Stimulated activated CD4-positive, alpha-beta T cell treated with anti-CD3 and anti-CD28 coated beads, Interleukin-4, amount 100 ng/mL, for 1 hour (primary cell): ENCODE measurements at regions not wholly inside any gene's neighbourhood (a gene's known extent, or its start where the extent isn't known, plus 50 kb on each side); places are given as distances from the start of the nearest gene placed in this dataset.
"Not testable (repeated sequence)": the region's sequence is repeated elsewhere in the genome, so short reads cannot be mapped to it uniquely, and the experiment has no call there.

Experiments
- DNase-seq: peaks from one replicate; pipeline ENCODE4 v3.0.0-alpha.2; 2020

- no peak for DNase-seq
Measured at GRCh38 chr10:117751259-117751658, 208.7 kb downstream of the EMX2 start.

GRCh38 chr10:117752103-117752502 is 209.6 kb downstream of the EMX2 start:
- DNase-seq = no peak

- DNase-seq = no peak
Measured at GRCh38 chr10:117754770-117755658, 212.5 kb downstream of the EMX2 start.

- no peak for DNase-seq
Measured at GRCh38 chr10:117755659-117756014, 213.1 kb downstream of the EMX2 start.

- DNase-seq = no peak
Measured at GRCh38 chr10:117757086-117757720, 214.7 kb downstream of the EMX2 start.

- DNase-seq = no peak
Measured at GRCh38 chr10:117759266-117759665, 216.7 kb downstream of the EMX2 start.

GRCh38 chr10:117761695-117762094 is 219.1 kb downstream of the EMX2 start:
- DNase-seq = no peak

GRCh38 chr10:117762126-117762818 is 219.7 kb downstream of the EMX2 start:
- no peak for DNase-seq

GRCh38 chr10:117762819-117763172 is 220.2 kb downstream of the EMX2 start:
- no peak for DNase-seq

- no peak for DNase-seq
Measured at GRCh38 chr10:117763528-117763927, 221.0 kb downstream of the EMX2 start.

GRCh38 chr10:117768333-117769042 is 225.9 kb downstream of the EMX2 start:
- no peak for DNase-seq

- DNase-seq = no peak
Measured at GRCh38 chr10:117775526-117775925, 233.0 kb downstream of the EMX2 start.

GRCh38 chr10:117777222-117777621 is 234.7 kb downstream of the EMX2 start:
- not testable (repeated sequence) for DNase-seq

GRCh38 chr10:117778241-117778640 is 235.7 kb downstream of the EMX2 start:
- DNase-seq = no peak

- no peak for DNase-seq
Measured at GRCh38 chr10:117780411-117780810, 237.9 kb downstream of the EMX2 start.

- DNase-seq = no peak
Measured at GRCh38 chr10:117781216-117781831, 238.8 kb downstream of the EMX2 start.

GRCh38 chr10:117782276-117782675 is 239.7 kb downstream of the EMX2 start:
- DNase-seq = no peak

- DNase-seq = no peak
Measured at GRCh38 chr10:117783698-117784395, 241.3 kb downstream of the EMX2 start.

GRCh38 chr10:117784776-117785175 is 242.2 kb downstream of the EMX2 start:
- DNase-seq = no peak

GRCh38 chr10:117788911-117789310 is 246.4 kb downstream of the EMX2 start:
- no peak for DNase-seq

- no peak for DNase-seq
Measured at GRCh38 chr10:117790179-117790578, 247.6 kb downstream of the EMX2 start.

GRCh38 chr10:117790621-117791020 is 248.1 kb downstream of the EMX2 start:
- no peak for DNase-seq
